CD4-positive, CD25-positive, alpha-beta regulatory T cell (primary cell): ENCODE measurements at regions not wholly inside any gene's neighbourhood (a gene's known extent, or its start where the extent isn't known, plus 50 kb on each side); places are given as distances from the start of the nearest gene placed in this dataset.

Experiments used
- ATAC-seq, 2 donors: fragments of 150-1000 bp; cut with Tn5 transposase; one replicate each; pipeline ENCODE4 v1.10.0; 2021; ENCODE audit warnings: low read depth in 2 of 2, moderate number of reproducible peaks in 2 of 2, moderate library complexity in 1 of 2
- DNase-seq, 3 donors: peaks; one replicate each; pipeline versions ENCODE4 v3.0.0 to v3.0.0-alpha.2; 2012 to 2022; ENCODE audit warnings: mixed read lengths in 1 of 3
- H3K27ac ChIP-seq: one replicate; pipeline ENCODE4 v1.7.0; 2013; ENCODE audit warnings: mild to moderate bottlenecking, low read length; ENCODE audit not compliant: insufficient read depth, poor library complexity, severe bottlenecking
- H3K27me3 ChIP-seq: one replicate; pipeline ENCODE4 v1.7.0; 2013; ENCODE audit warnings: low read length; ENCODE audit not compliant: control insufficient read depth, insufficient read depth
- H3K36me3 ChIP-seq: one replicate; pipeline ENCODE4 v1.7.0; 2013; ENCODE audit warnings: mild to moderate bottlenecking, low read length, moderate library complexity; ENCODE audit not compliant: control insufficient read depth, insufficient read depth
- H3K4me1 ChIP-seq: 2 replicates; pipeline ENCODE4 v1.7.0; 2013; ENCODE audit warnings: mild to moderate bottlenecking, low read length; ENCODE audit not compliant: insufficient read depth, control insufficient read depth, poor library complexity, severe bottlenecking
- H3K4me3 ChIP-seq: one replicate; pipeline ENCODE4 v1.7.0; 2013; ENCODE audit warnings: low read depth, mild to moderate bottlenecking, low read length, moderate library complexity
- H3K9me3 ChIP-seq, 2 experiments: 1 replicate in 1 of 2; 2 replicates in 1 of 2; pipeline ENCODE4 v1.7.0; 2013; ENCODE audit warnings: low read length in 2 of 2, mild to moderate bottlenecking in 1 of 2, moderate library complexity in 1 of 2; ENCODE audit not compliant: control insufficient read depth in 2 of 2
- H3K27ac Mint-ChIP-seq, 3 donors: one replicate each; pipeline ENCODE4 v1.8.0; 2020 to 2022; ENCODE audit warnings: mild to moderate bottlenecking in 3 of 3, mixed read lengths in 3 of 3, moderate library complexity in 2 of 3
- H3K27me3 Mint-ChIP-seq: one replicate; pipeline ENCODE4 v1.8.0; 2022; ENCODE audit warnings: mild to moderate bottlenecking, mixed read lengths
- H3K36me3 Mint-ChIP-seq: one replicate; pipeline ENCODE4 v1.8.0; 2020; ENCODE audit warnings: mixed read lengths
- H3K4me1 Mint-ChIP-seq, 4 donors: one replicate each; pipeline ENCODE4 v1.8.0; 2020 to 2022; ENCODE audit warnings: mixed read lengths in 4 of 4, mild to moderate bottlenecking in 1 of 4
- H3K4me3 Mint-ChIP-seq, 4 donors: one replicate each; pipeline ENCODE4 v1.8.0; 2020 to 2022; ENCODE audit warnings: mild to moderate bottlenecking in 4 of 4, mixed read lengths in 4 of 4, moderate library complexity in 3 of 4
- H3K9me3 Mint-ChIP-seq, 7 donors: one replicate each; pipeline ENCODE4 v1.8.0; 2020 to 2022; ENCODE audit warnings: mixed read lengths in 7 of 7, mild to moderate bottlenecking in 3 of 7, moderate library complexity in 2 of 7

- no peaks in the 10 kb centered on the region for H3K36me3 ChIP-seq
- no peak overlapping the region for H3K4me3 Mint-ChIP-seq
- peaks cover 0 to 15% (median 11%) of the 10 kb centered on the region in 4 donors for H3K4me1 Mint-ChIP-seq
- peaks cover 0 to 6% (median 3%) of the 10 kb centered on the region in 7 donors for H3K9me3 Mint-ChIP-seq
- H3K27me3 Mint-ChIP-seq = no peaks in the 10 kb centered on the region
- no peaks in the 10 kb centered on the region for H3K27me3 ChIP-seq
- H3K4me3 ChIP-seq = no peak overlapping the region
- H3K9me3 ChIP-seq = no peaks in the 10 kb centered on the region
- ATAC-seq = no peak
- DNase-seq = no peak
- no peaks in the 10 kb centered on the region for H3K4me1 ChIP-seq
- no peak overlapping the region for H3K27ac ChIP-seq
- no peaks in the 10 kb centered on the region for H3K36me3 Mint-ChIP-seq
- no peak overlapping the region for H3K27ac Mint-ChIP-seq
These were observed 896.4 kb downstream of the TFAP2A start for GRCh38 chr6:9518431-9518830.

GRCh38 chr6:9517806-9518205, 897.1 kb downstream of the TFAP2A start:
- Mint-ChIP-seq H3K9me3 (peaks cover 0 to 4% (median 2%) of the 10 kb centered on the region in 7 donors), H3K27ac (no peak overlapping the region), H3K36me3 (no peaks in the 10 kb centered on the region), H3K4me1 (peaks cover 0 to 15% (median 11%) of the 10 kb centered on the region in 4 donors), H3K27me3 (no peaks in the 10 kb centered on the region), H3K4me3 (no peak overlapping the region)
- no peak overlapping the region for H3K27ac ChIP-seq
- no peaks in the 10 kb centered on the region for H3K9me3 ChIP-seq
- ATAC-seq (no peak), DNase-seq (no peak)
- H3K36me3 ChIP-seq = no peaks in the 10 kb centered on the region
- H3K27me3 ChIP-seq = no peaks in the 10 kb centered on the region
- no peaks in the 10 kb centered on the region for H3K4me1 ChIP-seq
- no peak overlapping the region for H3K4me3 ChIP-seq

- peaks cover 0 to 10% (median 5%) of the 10 kb centered on the region in 4 donors for H3K4me1 Mint-ChIP-seq
These were observed 899.0 kb downstream of the TFAP2A start for GRCh38 chr6:9515633-9516606.

GRCh38 chr6:9514146-9514545, 900.7 kb downstream of the TFAP2A start:
- H3K4me3 Mint-ChIP-seq = no peak overlapping the region
- no peak for ATAC-seq
- peaks cover 0 to 4% (median 0%) of the 10 kb centered on the region in 7 donors for H3K9me3 Mint-ChIP-seq

More at GRCh38 chr6:9515633-9516606, 899.0 kb downstream of the TFAP2A start:
- Mint-ChIP-seq H3K9me3 (peaks cover 0 to 4% (median 0%) of the 10 kb centered on the region in 7 donors), H3K36me3 (no peaks in the 10 kb centered on the region), H3K4me3 (no peak overlapping the region), H3K27me3 (no peaks in the 10 kb centered on the region), H3K27ac (no peak overlapping the region)
- Histone ChIP-seq H3K9me3 (no peaks in the 10 kb centered on the region), H3K27me3 (no peaks in the 10 kb centered on the region), H3K36me3 (no peaks in the 10 kb centered on the region), H3K4me3 (no peak overlapping the region), H3K27ac (no peak overlapping the region), H3K4me1 (no peaks in the 10 kb centered on the region)
- ATAC-seq (no peak), DNase-seq (no peak)

GRCh38 chr6:9511157-9511556, 903.7 kb downstream of the TFAP2A start:
- Mint-ChIP-seq H3K9me3 (peaks cover 0 to 11% (median 3%) of the 10 kb centered on the region in 7 donors), H3K36me3 (no peaks in the 10 kb centered on the region)

More at GRCh38 chr6:9514146-9514545, 900.7 kb downstream of the TFAP2A start:
- H3K27ac ChIP-seq = no peak overlapping the region
- H3K9me3 ChIP-seq = no peaks in the 10 kb centered on the region
- no peaks in the 10 kb centered on the region for H3K36me3 Mint-ChIP-seq
- H3K27me3 Mint-ChIP-seq = no peaks in the 10 kb centered on the region
- no peak for DNase-seq
- no peaks in the 10 kb centered on the region for H3K27me3 ChIP-seq
- no peaks in the 10 kb centered on the region for H3K4me1 ChIP-seq
- no peaks in the 10 kb centered on the region for H3K4me1 Mint-ChIP-seq
- H3K36me3 ChIP-seq = no peaks in the 10 kb centered on the region
- H3K27ac Mint-ChIP-seq = no peak overlapping the region
- H3K4me3 ChIP-seq = no peak overlapping the region

GRCh38 chr6:9507136-9507895, 907.6 kb downstream of the TFAP2A start:
- no peaks in the 10 kb centered on the region for H3K4me1 ChIP-seq
- no peaks in the 10 kb centered on the region for H3K36me3 Mint-ChIP-seq
- no peak overlapping the region for H3K27ac Mint-ChIP-seq
- H3K27me3 ChIP-seq = no peaks in the 10 kb centered on the region
- H3K27ac ChIP-seq = no peak overlapping the region
- no peaks in the 10 kb centered on the region for H3K4me1 Mint-ChIP-seq
- H3K9me3 Mint-ChIP-seq = peaks cover 0 to 13% (median 3%) of the 10 kb centered on the region in 7 donors
- ATAC-seq (no peak), DNase-seq (no peak)
- H3K9me3 ChIP-seq = no peaks in the 10 kb centered on the region
- no peak overlapping the region for H3K4me3 Mint-ChIP-seq
- H3K36me3 ChIP-seq = no peaks in the 10 kb centered on the region
- H3K27me3 Mint-ChIP-seq = no peaks in the 10 kb centered on the region
- no peak overlapping the region for H3K4me3 ChIP-seq

More at GRCh38 chr6:9511157-9511556, 903.7 kb downstream of the TFAP2A start:
- Histone ChIP-seq H3K4me1 (no peaks in the 10 kb centered on the region), H3K9me3 (no peaks in the 10 kb centered on the region), H3K27ac (no peak overlapping the region), H3K27me3 (no peaks in the 10 kb centered on the region), H3K4me3 (no peak overlapping the region), H3K36me3 (no peaks in the 10 kb centered on the region)
- DNase-seq (no peak), ATAC-seq (no peak)
- Mint-ChIP-seq H3K27me3 (no peaks in the 10 kb centered on the region), H3K4me1 (no peaks in the 10 kb centered on the region), H3K27ac (no peak overlapping the region), H3K4me3 (no peak overlapping the region)

- H3K4me1 Mint-ChIP-seq = no peaks in the 10 kb centered on the region
- no peaks in the 10 kb centered on the region for H3K27me3 ChIP-seq
- H3K27me3 Mint-ChIP-seq = no peaks in the 10 kb centered on the region
- no peaks in the 10 kb centered on the region for H3K4me1 ChIP-seq
- no peaks in the 10 kb centered on the region for H3K9me3 ChIP-seq
- H3K36me3 ChIP-seq = no peaks in the 10 kb centered on the region
- DNase-seq (no peak), ATAC-seq (no peak)
- H3K27ac ChIP-seq = no peak overlapping the region
- no peak overlapping the region for H3K27ac Mint-ChIP-seq
- no peak overlapping the region for H3K4me3 ChIP-seq
- H3K9me3 Mint-ChIP-seq = peaks cover 0 to 25% (median 3%) of the 10 kb centered on the region in 7 donors
- no peaks in the 10 kb centered on the region for H3K36me3 Mint-ChIP-seq
- no peak overlapping the region for H3K4me3 Mint-ChIP-seq
These were observed 910.7 kb downstream of the TFAP2A start for GRCh38 chr6:9504191-9504590.
